Heart right ventricle (tissue), 16 donors: ENCODE measurements at regions not wholly inside any gene's neighbourhood (a gene's known extent, or its start where the extent isn't known, plus 50 kb on each side); places are given as distances from the start of the nearest gene placed in this dataset.
A peak's percentile ranks its signal among the peaks of the same experiment; 100 is the strongest.

Experiments
- ATAC-seq, 8 donors: fragments of 200-7000 bp; cut with Tn5 transposase; one replicate each; pipeline ENCODE4 v1.9.1; 2020; ENCODE audit warnings: mild to moderate bottlenecking in 8 of 8, moderate library complexity in 8 of 8, moderate number of reproducible peaks in 1 of 8
- DNase-seq, 2 donors: peaks; one replicate each; pipeline ENCODE4 v3.0.0-alpha.2; 2020
- H3K27ac ChIP-seq, 10 donors: fragments of 200-600 bp; sonication (generic) in 2 of 10; one replicate each; pipeline versions ENCODE4 v1.5.0 to v1.8.0; 2020 to 2022; ENCODE audit warnings: mild to moderate bottlenecking in 3 of 10
- H3K27me3 ChIP-seq, 7 donors: fragments of 200-600 bp; one replicate each; pipeline ENCODE4 v1.8.0; 2021 to 2022; ENCODE audit warnings: mild to moderate bottlenecking in 2 of 7
- H3K36me3 ChIP-seq, 9 donors: fragments of 200-600 bp; sonication (generic) in 1 of 9; one replicate each; pipeline versions ENCODE4 v1.5.0 to v1.8.0; 2020 to 2022; ENCODE audit warnings: mild to moderate bottlenecking in 2 of 9
- H3K4me1 ChIP-seq, 9 donors: fragments of 200-600 bp; sonication (generic) in 1 of 9; one replicate each; pipeline versions ENCODE4 v1.5.0 to v1.8.0; 2020 to 2022; ENCODE audit warnings: mild to moderate bottlenecking in 4 of 9
- H3K4me3 ChIP-seq, 10 donors: fragments of 200-600 bp; sonication (generic) in 2 of 10; one replicate each; pipeline versions ENCODE4 v1.5.0 to v1.8.0; 2020 to 2022; ENCODE audit warnings: mild to moderate bottlenecking in 7 of 10, moderate library complexity in 2 of 10
- H3K9me3 ChIP-seq, 11 donors: fragments of 200-600 bp in 10 of 11; sonication (generic) in 2 of 11; one replicate each; pipeline versions ENCODE4 v1.5.0 to v1.8.0; 2013 to 2022; ENCODE audit warnings: mild to moderate bottlenecking in 2 of 11, control low read depth in 1 of 11, moderate library complexity in 1 of 11
- WGBS, 2 donors: extraction: QIAGEN DNeasy Blood & Tissue Kit; methylation state at CpG; one replicate each; pipeline ENCODE4 v1.1.7; 2013; ENCODE audit warnings: inconsistent platforms in 1 of 2; 5-methylcytosine and 5-hydroxymethylcytosine counted together
- intact Hi-C, 10 donors: fragments of 100-400 bp; cut with DNase I; formaldehyde crosslinking; loops; one replicate each; pipeline versions ENCODE4 v1.11.1 to v1.14.2; 2022
- TF ChIP-seq, protein P1 (sequence below), 9 donors: fragments of 200-600 bp; sonication (generic) in 2 of 9; IDR thresholded peaks; one replicate each; pipeline versions ENCODE4 v1.5.0 to v1.8.0; 2021 to 2022; ENCODE audit warnings: antibody characterized with exemption in 9 of 9, mild to moderate bottlenecking in 5 of 9, moderate library complexity in 1 of 9
- donor health status: Arrhythmogenic right ventricular cardiomyopathy.
- donor health status: ischemic (EF 13 %, LVEDD 7.1; RV severe dilation, severe dysfunction).
- donor health status: healthy with polysubstance abuse.
- donor health status: DM: no; HTN: yes; CAD: no.
- donor health status: DM: no; HTN: no; CAD: no.
- donor health status: ischemic (EF 25% LVEDD 6.9; RV normal size, moderate dysfunction).
- donor health status: ischemic (EF 25% LVEDD 5.7; RV mildly dilated, moderate dysfunction).
- donor health status: healthy.
- donor health status: DM: yes; HTN: yes; CAD: no.
- donor health status: Ischemic cardiomyopathy.
- donor health status: ischemic (EF 35%, LVEDD 5.7; RV mildly dilated, moderate dysfunction).
- donor health status: nonischemic (EF 11% LVEDD 7.7; RV severe dilation, severe dysfunction).
- donor health status: DM: yes; HTN: yes; CAD: no.
- donor health status: PGD.
- donor health status: ischemic (EF 29% LVEDD 5.4; RV normal size, mild dysfunction).
- donor health status: nonischemic (EF 23%, LVEDD 6.1; RV moderate dilation, normal function).

DNA sequence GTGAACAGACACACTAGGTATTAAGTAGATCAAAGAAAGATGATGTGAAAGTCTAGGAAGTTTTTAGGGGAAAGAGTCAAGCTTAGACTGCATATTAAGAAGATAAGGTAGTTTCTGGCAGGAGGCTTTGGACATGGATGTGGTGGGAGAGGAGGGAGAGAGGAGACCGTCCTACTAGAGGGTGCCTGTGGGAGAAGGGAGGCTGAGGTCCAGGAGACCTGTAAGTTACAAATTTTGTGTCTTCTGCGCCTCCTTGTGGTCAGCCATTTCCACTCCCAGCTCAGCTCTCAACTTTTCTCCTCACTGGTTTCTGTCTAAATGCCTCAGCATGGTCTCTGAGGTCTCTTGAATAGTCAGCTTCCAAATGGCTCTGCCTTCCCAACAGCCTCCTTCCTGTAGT lies 193.5 kb downstream of the UNC5CL start:
- H3K4me1 ChIP-seq: peaks cover 0 to 14% (median 0%) of the 10 kb centered on the region in 9 donors
- no peaks in the 10 kb centered on the region for H3K9me3 ChIP-seq
- ATAC-seq (peak in 1 of 8 donors; percentile 29), DNase-seq (peak in 1 of 2 donors; percentile 35)
- TF ChIP-seq, protein P1, sequence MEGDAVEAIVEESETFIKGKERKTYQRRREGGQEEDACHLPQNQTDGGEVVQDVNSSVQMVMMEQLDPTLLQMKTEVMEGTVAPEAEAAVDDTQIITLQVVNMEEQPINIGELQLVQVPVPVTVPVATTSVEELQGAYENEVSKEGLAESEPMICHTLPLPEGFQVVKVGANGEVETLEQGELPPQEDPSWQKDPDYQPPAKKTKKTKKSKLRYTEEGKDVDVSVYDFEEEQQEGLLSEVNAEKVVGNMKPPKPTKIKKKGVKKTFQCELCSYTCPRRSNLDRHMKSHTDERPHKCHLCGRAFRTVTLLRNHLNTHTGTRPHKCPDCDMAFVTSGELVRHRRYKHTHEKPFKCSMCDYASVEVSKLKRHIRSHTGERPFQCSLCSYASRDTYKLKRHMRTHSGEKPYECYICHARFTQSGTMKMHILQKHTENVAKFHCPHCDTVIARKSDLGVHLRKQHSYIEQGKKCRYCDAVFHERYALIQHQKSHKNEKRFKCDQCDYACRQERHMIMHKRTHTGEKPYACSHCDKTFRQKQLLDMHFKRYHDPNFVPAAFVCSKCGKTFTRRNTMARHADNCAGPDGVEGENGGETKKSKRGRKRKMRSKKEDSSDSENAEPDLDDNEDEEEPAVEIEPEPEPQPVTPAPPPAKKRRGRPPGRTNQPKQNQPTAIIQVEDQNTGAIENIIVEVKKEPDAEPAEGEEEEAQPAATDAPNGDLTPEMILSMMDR (IDR thresholded peaks at IDR 0.05): peak; percentile 8 to 63 (median 52)
- no peak overlapping the region for H3K27ac ChIP-seq
- WGBS, 2 donors: 36 to 41% methylated on average over 2 of the region's 2 CpGs
- H3K36me3 ChIP-seq: no peaks in the 10 kb centered on the region
- intact Hi-C loops: loop anchor here in 6 of 10 donors (5.0 to 10.0 kb wide), 6 partner anchors 182 to 863 kb away; no protein-coding TSS in a partner anchor
- no peak overlapping the region for H3K4me3 ChIP-seq
- peaks cover 0 to 28% (median 12%) of the 10 kb centered on the region in 7 donors for H3K27me3 ChIP-seq

DNA sequence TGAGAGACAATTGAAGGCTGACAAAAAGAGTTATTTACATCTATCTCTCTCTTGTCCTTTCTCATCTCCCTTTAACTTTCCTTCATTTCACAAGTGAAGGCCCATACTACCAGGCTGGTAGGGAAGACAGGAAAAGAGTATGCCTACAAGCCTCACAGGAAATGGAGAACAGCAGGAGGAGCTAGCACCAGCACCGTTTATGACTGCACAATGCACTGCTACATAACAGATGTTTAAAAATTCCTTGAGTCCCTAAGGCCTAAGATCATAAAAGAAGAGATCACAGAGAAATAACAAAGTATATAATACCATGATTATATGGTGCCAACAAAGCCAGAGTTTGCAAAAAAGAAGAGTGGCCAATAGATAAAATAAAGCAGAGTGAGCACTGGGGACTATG lies 194.8 kb downstream of the UNC5CL start:
- peaks cover 0 to 23% (median 12%) of the 10 kb centered on the region in 7 donors for H3K27me3 ChIP-seq
- ATAC-seq (no peak), DNase-seq (no peak)
- TF ChIP-seq, protein P1 (IDR thresholded peaks at IDR 0.05): no peak
- no peak overlapping the region for H3K27ac ChIP-seq
- no peaks in the 10 kb centered on the region for H3K36me3 ChIP-seq
- intact Hi-C loops: loop anchor here in 6 of 10 donors (5.0 to 10.0 kb wide), 4 partner anchors 299 to 862 kb away; no protein-coding TSS in a partner anchor
- H3K9me3 ChIP-seq: no peaks in the 10 kb centered on the region
- WGBS, 2 donors: 27 to 53% methylated on average over 1 of the region's 1 CpG
- H3K4me3 ChIP-seq: no peak overlapping the region
- peaks cover 0 to 6% (median 0%) of the 10 kb centered on the region in 9 donors for H3K4me1 ChIP-seq

DNA sequence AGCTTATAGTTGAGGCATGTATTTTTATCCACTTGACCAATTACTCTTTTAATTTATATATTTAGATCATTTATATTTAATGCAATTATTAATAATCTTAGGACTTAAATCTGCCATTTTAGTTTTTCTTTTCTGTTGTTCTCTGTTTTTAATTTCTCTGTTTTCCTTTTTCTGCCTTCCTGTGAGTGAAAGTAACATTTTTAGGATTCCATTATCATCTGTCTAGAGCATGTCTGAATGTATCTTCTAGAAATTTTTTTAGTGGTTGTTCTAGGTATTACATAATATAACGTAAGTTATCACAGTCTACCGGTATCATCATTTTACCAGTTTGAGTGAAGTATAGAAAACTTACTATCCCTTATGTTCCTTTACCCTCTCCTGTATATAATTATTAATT lies 197.3 kb downstream of the UNC5CL start:
- no peak for DNase-seq
- Histone ChIP-seq H3K27me3 (peaks cover 0 to 31% (median 9%) of the 10 kb centered on the region in 7 donors), H3K27ac (no peak overlapping the region), H3K4me1 (no peaks in the 10 kb centered on the region), H3K9me3 (no peaks in the 10 kb centered on the region), H3K4me3 (no peak overlapping the region), H3K36me3 (no peaks in the 10 kb centered on the region)
- TF ChIP-seq, protein P1 (IDR thresholded peaks at IDR 0.05): peak in 2 of 9 donors; percentile 14 to 44
- intact Hi-C loops: loop anchor here in 6 of 10 donors (5.0 to 10.0 kb wide), 4 partner anchors 297 to 859 kb away; no protein-coding TSS in a partner anchor
- WGBS, 2 donors: 92 to 99% methylated on average over 2 of the region's 2 CpGs
- ATAC-seq: no peak

DNA sequence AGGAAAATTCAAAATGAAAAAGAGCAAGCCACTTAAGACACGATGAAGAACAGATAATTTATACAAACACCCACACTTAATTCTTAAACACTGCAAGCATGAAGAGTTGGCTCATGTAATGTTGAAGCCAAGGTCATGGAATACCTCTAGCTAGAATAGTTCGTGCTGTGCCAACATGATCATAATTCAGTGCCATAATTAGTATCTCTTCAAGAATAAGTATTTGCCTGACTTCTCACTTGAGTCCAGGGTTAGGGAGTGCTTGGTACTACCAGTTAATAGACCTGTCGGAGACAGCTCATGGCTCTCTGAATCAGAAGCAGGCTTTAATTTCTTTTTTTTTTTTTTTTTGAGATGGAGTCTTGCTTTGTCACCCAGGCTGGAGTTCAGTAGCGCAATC lies 206.3 kb downstream of the UNC5CL start:
- Histone ChIP-seq H3K27me3 (peaks cover 0 to 21% (median 13%) of the 10 kb centered on the region in 7 donors), H3K9me3 (no peaks in the 10 kb centered on the region), H3K4me1 (no peaks in the 10 kb centered on the region), H3K27ac (no peak overlapping the region), H3K4me3 (no peak overlapping the region), H3K36me3 (no peaks in the 10 kb centered on the region)
- 50 to 63% methylated on average over 4 of the region's 4 CpGs for WGBS, 2 donors
- TF ChIP-seq, protein P1 (IDR thresholded peaks at IDR 0.05): no peak
- peak in 4 of 8 donors; percentile 30 to 71 (median 42) for ATAC-seq
- DNase-seq: no peak
- intact Hi-C loops: loop anchor here in 1 of 10 donors (10.0 kb wide), 1 partner anchor 508 kb away; no protein-coding TSS in a partner anchor
